GM06990 (cell line): ENCODE measurements at regions not wholly inside any gene's neighbourhood (a gene's known extent, or its start where the extent isn't known, plus 50 kb on each side); places are given as distances from the start of the nearest gene placed in this dataset.

ENCODE experiments used
- DNase-seq: peaks from one replicate; pipeline ENCODE4 v3.0.0-alpha.2; 2011; ENCODE audit not compliant: insufficient read length; ENCODE audit errors: extremely low read depth
- H3K27me3 ChIP-seq: replicated peaks from 2 replicates; pipeline ENCODE4 v1.6.0; 2011; ENCODE audit warnings: low read length; ENCODE audit not compliant: control insufficient read depth, insufficient read depth
- H3K36me3 ChIP-seq: 2 replicates; pipeline ENCODE4 v1.5.1; 2011; ENCODE audit warnings: low read length; ENCODE audit not compliant: control insufficient read depth, insufficient read depth
- H3K4me3 ChIP-seq: replicated peaks from 2 replicates; pipeline ENCODE4 v1.5.1; 2011; ENCODE audit warnings: low read depth, mild to moderate bottlenecking, control low read depth, low read length
- TF ChIP-seq, protein P1 (sequence below): IDR thresholded peaks from 2 replicates; pipeline ENCODE4 v1.5.1; 2011; ENCODE audit warnings: low read length, control low read depth, mild to moderate bottlenecking, inconsistent platforms; ENCODE audit not compliant: insufficient read depth, poor library complexity, severe bottlenecking

DNA sequence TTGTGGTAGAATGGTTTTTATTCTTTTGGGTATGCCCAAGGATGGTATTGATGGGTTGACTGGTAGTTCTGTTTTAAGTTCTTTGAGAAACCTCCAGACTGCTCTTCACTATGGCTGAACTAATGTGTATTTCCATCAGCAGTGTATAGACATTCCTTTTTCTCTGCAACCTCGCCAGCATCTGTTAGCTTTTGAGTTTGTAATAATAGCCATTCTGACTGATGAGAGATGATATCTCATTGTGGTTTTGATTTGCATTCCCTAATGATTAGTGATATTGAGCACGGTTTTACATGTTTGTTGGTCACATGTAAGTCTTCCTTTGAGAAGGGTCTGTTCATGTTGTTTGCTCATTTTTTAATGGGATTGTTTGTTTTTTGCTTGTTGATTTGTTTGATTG lies 1348.7 kb upstream of the NXPH2 start:
- DNase-seq, result no peak
- H3K27me3 ChIP-seq, result no peaks in the 10 kb centered on the region
- TF ChIP-seq, protein P1, sequence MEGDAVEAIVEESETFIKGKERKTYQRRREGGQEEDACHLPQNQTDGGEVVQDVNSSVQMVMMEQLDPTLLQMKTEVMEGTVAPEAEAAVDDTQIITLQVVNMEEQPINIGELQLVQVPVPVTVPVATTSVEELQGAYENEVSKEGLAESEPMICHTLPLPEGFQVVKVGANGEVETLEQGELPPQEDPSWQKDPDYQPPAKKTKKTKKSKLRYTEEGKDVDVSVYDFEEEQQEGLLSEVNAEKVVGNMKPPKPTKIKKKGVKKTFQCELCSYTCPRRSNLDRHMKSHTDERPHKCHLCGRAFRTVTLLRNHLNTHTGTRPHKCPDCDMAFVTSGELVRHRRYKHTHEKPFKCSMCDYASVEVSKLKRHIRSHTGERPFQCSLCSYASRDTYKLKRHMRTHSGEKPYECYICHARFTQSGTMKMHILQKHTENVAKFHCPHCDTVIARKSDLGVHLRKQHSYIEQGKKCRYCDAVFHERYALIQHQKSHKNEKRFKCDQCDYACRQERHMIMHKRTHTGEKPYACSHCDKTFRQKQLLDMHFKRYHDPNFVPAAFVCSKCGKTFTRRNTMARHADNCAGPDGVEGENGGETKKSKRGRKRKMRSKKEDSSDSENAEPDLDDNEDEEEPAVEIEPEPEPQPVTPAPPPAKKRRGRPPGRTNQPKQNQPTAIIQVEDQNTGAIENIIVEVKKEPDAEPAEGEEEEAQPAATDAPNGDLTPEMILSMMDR, result no peak

DNA sequence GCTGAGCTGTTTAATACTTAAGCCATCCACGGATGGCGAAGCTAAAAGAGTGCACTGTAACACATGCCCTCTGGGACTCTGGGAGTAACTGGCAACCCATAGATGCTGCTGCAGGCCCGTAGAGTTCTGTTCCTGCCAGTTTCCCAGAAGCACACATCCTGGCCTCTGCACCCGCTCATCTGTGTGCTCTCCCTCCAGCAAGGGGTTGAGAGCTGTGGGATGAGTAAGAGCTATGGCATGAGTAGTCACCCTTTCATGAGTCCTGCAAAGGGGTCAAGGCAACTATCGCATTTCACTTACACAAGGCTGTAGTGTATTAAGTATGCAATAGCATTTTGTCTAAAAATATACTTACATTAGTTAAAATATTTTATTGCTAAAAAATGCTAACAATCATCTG lies 1341.8 kb upstream of the NXPH2 start:
- H3K4me3 ChIP-seq, result no peak overlapping the region
- DNase-seq, result no peak
- H3K36me3 ChIP-seq, result no peaks in the 10 kb centered on the region
- H3K27me3 ChIP-seq, result no peaks in the 10 kb centered on the region
- TF ChIP-seq, protein P1, result no peak

More for the DNA sequence above, 1348.7 kb upstream of the NXPH2 start:
- Histone ChIP-seq H3K4me3 (no peak overlapping the region), H3K36me3 (no peaks in the 10 kb centered on the region)

DNA sequence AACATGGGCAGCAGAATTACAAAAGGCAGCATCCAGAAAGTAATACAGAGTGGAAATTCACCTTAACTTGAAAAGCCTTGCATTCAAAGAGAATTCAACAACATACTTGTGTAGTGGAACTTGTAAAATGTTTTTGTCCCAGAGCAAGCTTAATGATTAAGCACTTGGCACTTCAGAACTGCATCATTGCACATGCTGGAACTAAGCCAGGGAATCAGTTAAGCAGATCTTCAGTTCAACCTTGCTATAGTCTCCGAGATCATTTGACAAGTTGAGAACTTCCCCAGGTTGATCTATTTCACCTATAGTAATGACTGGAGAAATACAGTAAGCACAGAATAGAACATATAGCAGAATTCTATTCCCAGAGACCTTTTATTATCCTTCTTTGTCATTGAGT lies 1337.2 kb upstream of the NXPH2 start:
- Histone ChIP-seq H3K27me3 (no peaks in the 10 kb centered on the region), H3K36me3 (no peaks in the 10 kb centered on the region), H3K4me3 (no peak overlapping the region)
- TF ChIP-seq, protein P1, result no peak
- DNase-seq, result no peak

DNA sequence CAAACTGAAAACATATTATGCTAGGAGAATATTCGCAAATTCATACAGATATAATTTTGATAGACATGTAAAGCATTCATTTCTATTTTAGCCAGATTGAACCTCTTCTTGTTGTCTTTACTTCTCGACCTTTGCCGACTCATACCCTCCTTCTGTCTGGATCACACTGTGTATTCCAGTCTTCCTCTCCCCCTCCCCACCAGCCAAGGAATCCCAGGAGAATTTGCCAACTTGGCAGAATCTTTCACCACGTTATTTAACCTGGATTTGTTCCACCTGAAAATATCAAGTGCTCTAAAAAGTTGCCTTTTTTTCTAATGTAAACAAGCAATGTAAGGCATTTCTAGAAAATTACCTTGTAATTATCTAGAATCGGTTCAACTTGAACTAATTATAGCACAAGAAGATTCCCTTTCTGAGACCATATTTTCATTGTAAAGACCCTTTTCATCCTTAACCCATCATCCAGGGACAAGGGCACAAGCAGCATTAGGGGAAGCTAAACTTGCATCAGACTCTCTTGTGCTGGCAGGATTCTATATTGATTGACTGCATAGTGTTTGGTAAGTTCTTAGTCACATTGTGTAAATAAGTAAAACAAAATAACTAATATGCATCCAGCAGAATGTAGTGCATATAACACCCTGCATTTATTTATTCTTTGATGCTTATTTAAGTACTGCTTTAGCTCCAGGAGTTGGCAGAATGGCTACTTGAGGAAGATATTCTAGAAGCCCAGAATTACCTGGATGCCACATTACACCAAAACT lies 1328.7 kb upstream of the NXPH2 start:
- Histone ChIP-seq H3K36me3 (no peaks in the 10 kb centered on the region), H3K27me3 (no peaks in the 10 kb centered on the region), H3K4me3 (no peak overlapping the region)
- TF ChIP-seq, protein P1, result no peak
- DNase-seq, result no peak

DNA sequence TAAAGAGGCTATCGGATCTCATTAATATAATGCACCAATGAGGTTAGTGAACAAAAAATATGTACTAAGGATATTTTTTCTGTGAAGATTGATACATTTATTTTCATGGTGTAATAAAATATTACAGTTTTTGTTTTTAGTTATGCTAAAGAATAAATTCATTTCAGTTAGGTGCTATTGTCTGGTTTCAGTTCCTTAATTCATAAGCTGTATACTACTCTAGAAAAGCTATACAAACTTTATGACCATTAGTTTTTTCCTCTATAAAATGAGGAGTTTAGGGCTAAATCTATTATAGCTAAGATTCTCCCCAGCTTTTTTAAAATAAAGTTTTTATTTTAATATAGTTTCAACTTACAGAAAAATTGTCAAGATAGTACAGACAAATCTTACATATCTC lies 1311.7 kb upstream of the NXPH2 start:
- TF ChIP-seq, protein P1, result no peak

More for the DNA sequence above, 1311.7 kb upstream of the NXPH2 start:
- Histone ChIP-seq H3K27me3 (no peaks in the 10 kb centered on the region), H3K36me3 (no peaks in the 10 kb centered on the region), H3K4me3 (no peak overlapping the region)
- no peak for DNase-seq
